ENCODE measurements at regions not wholly inside any gene's neighbourhood (a gene's known extent, or its start where the extent isn't known, plus 50 kb on each side); places are given as distances from the start of the nearest gene placed in this dataset.
A peak's percentile ranks its signal among the peaks of the same experiment; 100 is the strongest.

GRCh38 chr9:106287731-106288130 lies 575.2 kb upstream of the ZNF462 start:
- Histone ChIP-seq H2AFZ (replicated peaks) (peak overlapping the region; percentile 55), H3K27ac (no peak overlapping the region)
- no peak overlapping the region for H3K4me3 Mint-ChIP-seq

GRCh38 chr9:106288689-106289088 lies 574.3 kb upstream of the ZNF462 start:
- H3K9me3 ChIP-seq (ENCODE audit: low read depth), result no peaks in the 10 kb centered on the region
- no peak for TF ChIP-seq EZH2phosphoT487 (IDR thresholded peaks at IDR 0.05)
- no peaks in the 10 kb centered on the region for H3K36me3 ChIP-seq
- Mint-ChIP-seq H3K27me3 (ENCODE audit: insufficient read depth, low read depth) (peaks cover 1% of the 10 kb centered on the region), H3K36me3 (no peaks in the 10 kb centered on the region), H3K27ac (no peak overlapping the region), H3K4me3 (no peak overlapping the region), H3K4me1 (peaks cover 19% of the 10 kb centered on the region), H3K9me3 (peaks cover 2% of the 10 kb centered on the region)
- no peak for DNase-seq (ENCODE audit: low spot score)
- H3K9ac ChIP-seq, result no peak overlapping the region
- H3F3A ChIP-seq (ENCODE audit: low read depth), result peaks cover 6% of the 10 kb centered on the region
- H3K4me2 ChIP-seq, result no peak overlapping the region
- H3K4me1 ChIP-seq, result peaks cover 27% of the 10 kb centered on the region
- H2AFZ ChIP-seq (replicated peaks), result no peak overlapping the region
- no peaks in the 10 kb centered on the region for H4K20me1 ChIP-seq (ENCODE audit: low read depth)
- no peak overlapping the region for H3K27ac ChIP-seq
- no peaks in the 10 kb centered on the region for H3K27me3 ChIP-seq
- no peaks in the 10 kb centered on the region for H3K79me2 ChIP-seq (ENCODE audit: low read depth)
- no peak overlapping the region for H3K4me3 ChIP-seq

More at GRCh38 chr9:106287731-106288130, 575.2 kb upstream of the ZNF462 start:
- no peaks in the 10 kb centered on the region for H3K27me3 Mint-ChIP-seq (ENCODE audit: insufficient read depth, low read depth)
- Histone ChIP-seq H3K36me3 (no peaks in the 10 kb centered on the region), H3K4me3 (no peak overlapping the region), H3K79me2 (ENCODE audit: low read depth) (no peaks in the 10 kb centered on the region), H3K27me3 (no peaks in the 10 kb centered on the region), H4K20me1 (ENCODE audit: low read depth) (no peaks in the 10 kb centered on the region), H3K9me3 (ENCODE audit: low read depth) (no peaks in the 10 kb centered on the region), H3K9ac (no peak overlapping the region), H3F3A (ENCODE audit: low read depth) (peaks cover 6% of the 10 kb centered on the region), H3K4me1 (peaks cover 27% of the 10 kb centered on the region), H3K4me2 (peak overlapping the region; percentile 42)
- H3K27ac Mint-ChIP-seq, result peak overlapping the region; percentile 74
- peaks cover 2% of the 10 kb centered on the region for H3K9me3 Mint-ChIP-seq
- DNase-seq (ENCODE audit: low spot score), result no peak
- no peak for TF ChIP-seq EZH2 (IDR thresholded peaks at IDR 0.05)
- no peak for TF ChIP-seq CTCF (IDR thresholded peaks at IDR 0.05)
- no peak for TF ChIP-seq EZH2phosphoT487 (IDR thresholded peaks at IDR 0.05)
- H3K4me1 Mint-ChIP-seq, result peaks cover 19% of the 10 kb centered on the region
- H3K36me3 Mint-ChIP-seq, result no peaks in the 10 kb centered on the region

GRCh38 chr9:106291786-106292185 lies 571.2 kb upstream of the ZNF462 start:
- peaks cover 25% of the 10 kb centered on the region for H3K4me1 ChIP-seq
- Mint-ChIP-seq H3K27me3 (ENCODE audit: insufficient read depth, low read depth) (peaks cover 3% of the 10 kb centered on the region), H3K9me3 (peaks cover 2% of the 10 kb centered on the region), H3K4me3 (no peak overlapping the region), H3K27ac (no peak overlapping the region), H3K4me1 (peaks cover 19% of the 10 kb centered on the region), H3K36me3 (no peaks in the 10 kb centered on the region)
- H3K79me2 ChIP-seq (ENCODE audit: low read depth), result no peaks in the 10 kb centered on the region
- TF ChIP-seq EZH2 (IDR thresholded peaks at IDR 0.05), result no peak
- TF ChIP-seq CTCF (IDR thresholded peaks at IDR 0.05), result no peak
- TF ChIP-seq EZH2phosphoT487 (IDR thresholded peaks at IDR 0.05), result no peak
- no peaks in the 10 kb centered on the region for H3K9me3 ChIP-seq (ENCODE audit: low read depth)
- H3K27ac ChIP-seq, result no peak overlapping the region
- no peak overlapping the region for H3K4me2 ChIP-seq
- peaks cover 5% of the 10 kb centered on the region for H3F3A ChIP-seq (ENCODE audit: low read depth)
- H2AFZ ChIP-seq (replicated peaks), result no peak overlapping the region
- H3K4me3 ChIP-seq, result no peak overlapping the region
- no peaks in the 10 kb centered on the region for H3K27me3 ChIP-seq
- no peaks in the 10 kb centered on the region for H4K20me1 ChIP-seq (ENCODE audit: low read depth)
- no peaks in the 10 kb centered on the region for H3K36me3 ChIP-seq
- DNase-seq (ENCODE audit: low spot score), result no peak
- no peak overlapping the region for H3K9ac ChIP-seq

GRCh38 chr9:106296426-106296825 lies 566.5 kb upstream of the ZNF462 start:
- H3K36me3 Mint-ChIP-seq, result no peaks in the 10 kb centered on the region
- no peak overlapping the region for H3K4me3 Mint-ChIP-seq

More at GRCh38 chr9:106296426-106296825, 566.5 kb upstream of the ZNF462 start:
- no peaks in the 10 kb centered on the region for H3K9me3 Mint-ChIP-seq
- Histone ChIP-seq H2AFZ (replicated peaks) (no peak overlapping the region), H3K9ac (no peak overlapping the region), H3K4me2 (no peak overlapping the region), H3K4me1 (peaks cover 16% of the 10 kb centered on the region), H3K27ac (no peak overlapping the region), H3F3A (ENCODE audit: low read depth) (no peaks in the 10 kb centered on the region), H3K4me3 (no peak overlapping the region), H3K36me3 (no peaks in the 10 kb centered on the region), H3K9me3 (ENCODE audit: low read depth) (no peaks in the 10 kb centered on the region), H4K20me1 (ENCODE audit: low read depth) (no peaks in the 10 kb centered on the region), H3K79me2 (ENCODE audit: low read depth) (no peaks in the 10 kb centered on the region), H3K27me3 (no peaks in the 10 kb centered on the region)
- DNase-seq (ENCODE audit: low spot score), result no peak
- peaks cover 11% of the 10 kb centered on the region for H3K4me1 Mint-ChIP-seq
- no peak overlapping the region for H3K27ac Mint-ChIP-seq
- peaks cover 3% of the 10 kb centered on the region for H3K27me3 Mint-ChIP-seq (ENCODE audit: insufficient read depth, low read depth)
- no peak for TF ChIP-seq CTCF (IDR thresholded peaks at IDR 0.05)
- no peak for TF ChIP-seq EZH2phosphoT487 (IDR thresholded peaks at IDR 0.05)
- no peak for TF ChIP-seq EZH2 (IDR thresholded peaks at IDR 0.05)

Data from neural progenitor cell (in vitro differentiated cells).